Ammon's horn (tissue), 1 donor: ENCODE measurements at regions not wholly inside any gene's neighbourhood (a gene's known extent, or its start where the extent isn't known, plus 50 kb on each side); places are given as distances from the start of the nearest gene placed in this dataset.
"Not testable (repeated sequence)": the region's sequence is repeated elsewhere in the genome, so short reads cannot be mapped to it uniquely, and the experiment has no call there.

Experiments
- DNase-seq: peaks from one replicate; pipeline ENCODE4 v3.0.0-alpha.2; 2016; ENCODE audit warnings: low spot score

DNA sequence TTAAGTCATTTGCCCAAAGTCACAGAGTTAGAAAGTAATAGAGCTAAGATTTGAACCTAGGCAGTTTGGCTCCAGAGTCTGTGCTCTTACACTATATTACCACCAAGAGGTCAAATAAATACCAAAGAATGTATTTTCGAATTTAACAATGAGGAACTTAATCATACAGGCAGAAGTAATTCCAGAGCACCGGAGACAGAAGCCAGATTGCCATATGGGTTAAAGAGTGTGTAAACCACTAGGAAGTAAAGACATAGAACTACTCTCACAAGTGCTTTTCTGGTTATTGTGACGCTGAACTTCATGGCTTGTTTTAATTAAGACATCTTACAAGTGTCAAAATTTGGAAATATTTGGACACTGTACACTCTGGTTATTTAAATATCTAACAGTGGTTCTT lies 114.5 kb upstream of the NBPF19 start:
- not testable (repeated sequence) for DNase-seq

DNA sequence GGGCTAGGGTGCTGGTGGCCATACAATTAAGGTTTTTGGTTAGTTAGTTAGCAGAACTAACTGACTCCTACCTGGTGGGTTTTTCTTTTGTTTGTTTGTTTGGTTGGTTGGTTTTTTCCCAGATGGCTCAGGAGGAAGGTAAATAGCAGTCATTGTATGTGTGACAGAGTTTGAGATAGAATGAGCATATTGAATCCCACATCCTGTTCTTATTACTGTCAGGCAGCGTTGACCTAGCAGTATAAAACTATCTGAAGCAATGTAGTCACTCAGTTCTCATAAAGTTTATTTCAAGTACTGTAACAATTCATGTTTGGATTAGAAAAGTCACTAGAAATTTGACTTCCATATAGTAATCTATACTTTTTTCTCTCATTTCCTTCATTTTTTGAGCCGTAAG lies 113.5 kb upstream of the NBPF19 start:
- DNase-seq = not testable (repeated sequence)

DNA sequence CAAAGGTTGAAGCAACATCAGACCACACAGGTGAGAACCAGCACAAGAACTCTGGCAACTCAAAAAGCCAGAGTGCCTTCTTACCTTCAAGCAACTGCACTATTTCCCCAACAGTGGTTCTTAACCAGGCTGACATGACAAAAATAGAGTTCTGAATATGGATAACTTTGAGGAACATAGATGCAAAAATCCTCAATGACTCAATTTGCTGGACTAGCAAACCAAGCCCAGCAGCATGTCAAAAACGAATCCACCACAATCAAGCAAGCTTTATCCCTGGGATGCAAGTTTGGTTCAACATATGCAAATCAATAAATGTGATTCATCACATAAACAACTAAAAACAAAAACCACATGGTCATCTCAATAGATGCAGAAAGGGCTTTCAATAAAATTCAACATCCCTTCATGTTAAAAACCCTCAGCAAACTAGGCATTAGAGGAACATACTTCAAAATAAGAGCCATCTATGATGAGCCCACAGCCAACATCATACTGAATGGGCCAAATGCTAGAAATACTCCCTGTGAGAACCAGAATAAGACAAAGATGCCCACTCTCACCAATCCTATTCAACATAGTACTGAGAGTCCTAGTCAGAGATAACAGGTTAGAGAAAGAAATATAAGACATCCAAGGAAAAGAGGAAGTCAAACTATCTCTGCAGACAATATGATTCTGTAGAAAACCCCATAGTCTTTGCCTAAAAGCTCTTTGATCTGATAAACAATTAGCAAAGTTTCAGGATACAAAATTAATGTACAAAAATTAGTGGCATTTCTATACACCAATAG lies 110.5 kb upstream of the NBPF19 start:
- not testable (repeated sequence) for DNase-seq

GRCh38 chr1:149366402-149366801 lies 108.4 kb upstream of the NBPF19 start:
- DNase-seq = not testable (repeated sequence)

DNA sequence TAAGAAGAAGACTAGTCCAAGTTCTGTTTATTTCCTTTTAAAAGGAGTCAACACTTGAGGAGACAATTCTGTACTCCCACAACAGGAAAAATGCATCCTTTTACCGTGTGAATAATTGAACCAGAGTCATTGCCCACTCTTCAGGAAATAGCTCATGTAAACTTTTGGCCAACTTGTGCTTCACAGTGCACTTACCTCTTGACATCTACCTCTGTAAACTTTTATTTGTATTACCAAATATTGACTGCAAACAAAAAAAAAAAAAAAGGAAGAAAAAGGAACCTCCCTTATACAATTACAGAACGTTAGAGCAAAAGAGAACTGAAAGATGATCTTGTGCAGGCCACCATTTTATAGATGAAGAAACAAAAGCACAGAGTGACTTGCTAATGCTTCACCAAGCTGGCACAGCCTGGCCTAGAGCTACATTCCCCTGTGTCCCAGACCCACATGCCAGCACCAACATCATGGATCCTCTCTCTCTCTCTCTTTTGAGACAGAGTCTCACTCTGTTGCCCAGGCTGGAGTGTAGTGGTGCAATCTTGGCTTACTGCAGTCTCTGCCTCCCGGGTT lies 107.3 kb upstream of the NBPF19 start:
- not testable (repeated sequence) for DNase-seq

- not testable (repeated sequence) for DNase-seq
These were observed 106.5 kb upstream of the NBPF19 start for GRCh38 chr1:149368337-149368736.

DNA sequence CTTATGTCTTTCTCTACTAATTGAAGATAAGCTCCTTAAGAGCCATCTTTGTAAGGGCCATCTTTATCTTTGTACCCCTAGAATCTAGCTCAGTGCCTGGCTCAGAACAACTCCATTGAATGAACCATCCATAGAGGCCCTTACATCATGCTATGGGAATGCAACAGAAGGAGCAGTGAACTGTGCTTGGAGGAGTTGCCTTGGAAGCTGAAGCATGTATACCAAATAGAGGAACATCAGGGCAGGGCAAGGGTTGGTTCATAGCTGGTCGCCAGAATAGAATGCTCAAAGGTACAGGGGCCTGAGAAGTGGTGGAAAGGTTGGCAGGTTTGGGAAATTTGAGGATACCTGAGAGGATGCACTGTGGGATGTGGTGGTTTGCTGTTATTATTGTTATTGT lies 105.8 kb upstream of the NBPF19 start:
- DNase-seq = not testable (repeated sequence)

GRCh38 chr1:149371955-149372354 lies 102.9 kb upstream of the NBPF19 start:
- not testable (repeated sequence) for DNase-seq

DNA sequence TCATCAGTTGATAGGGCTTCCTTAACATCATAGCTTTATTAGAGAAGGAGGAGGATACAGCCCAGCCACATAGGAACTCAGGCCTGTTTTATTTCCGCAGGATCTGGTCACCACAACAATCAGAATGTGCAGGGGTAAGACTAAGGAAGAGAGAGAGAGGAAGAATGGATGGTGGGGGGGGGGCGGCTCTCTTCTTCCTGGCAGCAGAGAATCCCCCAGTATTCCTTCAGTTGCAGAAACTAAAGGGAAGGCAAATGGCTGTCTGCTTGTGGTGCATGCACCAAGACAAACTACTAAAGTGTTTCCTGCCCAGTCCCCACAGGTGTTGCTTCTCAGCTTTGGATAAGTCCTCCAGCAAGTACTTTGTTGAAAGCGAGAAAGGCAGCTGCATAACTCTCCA lies 96.4 kb upstream of the NBPF19 start:
- DNase-seq = not testable (repeated sequence)

GRCh38 chr1:149390173-149390926 lies 84.5 kb upstream of the NBPF19 start:
- DNase-seq = peak; percentile 41

GRCh38 chr1:149390931-149391330 lies 83.9 kb upstream of the NBPF19 start:
- DNase-seq = not testable (repeated sequence)

- DNase-seq = not testable (repeated sequence)
These were observed 79.0 kb upstream of the NBPF19 start for GRCh38 chr1:149395802-149396201.

GRCh38 chr1:149398527-149398926 lies 76.3 kb upstream of the NBPF19 start:
- not testable (repeated sequence) for DNase-seq

DNA sequence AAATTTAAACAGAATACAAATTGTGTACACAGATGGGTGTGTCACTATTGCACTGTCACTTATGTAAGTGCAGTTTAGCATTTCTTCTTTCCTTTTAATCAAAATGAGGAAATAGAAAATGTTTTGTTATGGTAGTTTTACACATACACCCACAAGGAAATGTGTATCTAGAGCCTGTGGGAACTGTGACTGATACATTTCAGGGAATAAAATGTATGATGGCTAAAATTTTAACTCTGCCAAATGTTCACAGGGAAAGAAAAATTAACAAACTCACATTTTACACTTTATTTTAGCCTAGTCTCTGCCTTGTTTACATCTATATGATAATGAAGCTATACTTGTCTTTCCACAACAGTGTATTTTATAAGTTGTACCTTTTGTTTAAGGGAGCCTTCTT lies 66.4 kb upstream of the NBPF19 start:
- DNase-seq = not testable (repeated sequence)

DNA sequence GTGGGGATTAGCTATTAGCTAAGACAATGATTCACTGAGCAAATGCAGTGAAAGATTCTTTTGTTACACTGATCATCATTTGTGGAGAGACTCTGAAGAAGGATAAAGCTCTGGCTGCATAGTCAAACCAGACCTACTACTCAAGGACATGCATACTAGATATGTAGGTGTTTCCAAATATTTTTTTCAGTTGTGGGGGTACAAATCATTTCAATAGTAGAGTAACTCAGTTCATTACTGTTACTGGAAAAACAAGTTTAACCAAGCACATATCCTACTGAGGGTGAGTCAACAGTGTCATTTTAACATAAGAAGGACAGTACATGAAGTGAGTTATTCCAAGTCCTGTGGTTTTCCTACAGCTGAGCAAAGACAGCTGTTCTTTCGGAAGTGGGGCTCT lies 59.5 kb upstream of the NBPF19 start:
- not testable (repeated sequence) for DNase-seq

DNA sequence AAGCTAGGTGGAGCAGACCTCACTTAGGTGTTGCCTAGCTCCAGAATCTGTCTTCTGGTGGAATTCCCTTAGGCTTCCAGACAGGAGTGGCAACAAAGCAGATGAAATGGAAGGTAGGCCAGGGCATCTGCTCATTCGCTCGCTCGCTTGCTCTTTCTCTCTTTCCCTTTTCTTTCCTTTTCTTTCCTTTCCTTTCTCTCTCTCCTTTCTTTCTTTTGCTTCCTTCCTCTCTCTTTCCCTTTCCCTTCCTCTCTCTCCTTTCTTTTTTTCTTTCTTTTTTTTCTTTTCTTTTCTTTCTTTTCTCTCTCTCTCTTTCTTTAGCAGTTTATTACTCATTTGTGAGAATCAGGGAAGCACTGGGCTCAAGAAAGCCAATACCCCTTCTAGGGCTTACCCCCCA lies 56.1 kb upstream of the NBPF19 start:
- DNase-seq = not testable (repeated sequence)

DNA sequence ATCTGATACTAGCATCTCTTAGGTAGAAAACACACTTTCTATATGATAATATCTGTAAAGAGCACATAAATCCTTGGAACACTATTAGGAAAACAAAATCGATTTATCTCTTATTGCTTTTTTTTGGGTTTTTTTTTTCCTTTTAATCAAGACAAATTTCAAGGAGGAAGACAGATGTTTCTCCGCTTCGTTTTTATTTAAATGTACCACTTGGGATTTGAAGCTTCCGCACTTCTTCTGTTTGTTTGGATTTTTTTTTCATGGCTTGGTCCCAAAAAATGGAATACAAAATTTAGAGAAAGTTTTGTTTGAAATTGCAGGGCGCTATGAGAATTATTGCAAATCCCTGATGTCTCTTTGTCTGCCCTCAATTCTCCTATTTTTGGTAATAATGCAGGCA lies 51.7 kb upstream of the NBPF19 start:
- DNase-seq = not testable (repeated sequence)
